ENCODE measurements at regions not wholly inside any gene's neighbourhood (a gene's known extent, or its start where the extent isn't known, plus 50 kb on each side); places are given as distances from the start of the nearest gene placed in this dataset.

GRCh38 chr4:12140864-12141263 lies 712.2 kb upstream of the HS3ST1 start:
- no peak overlapping the region for H2AFZ ChIP-seq (replicated peaks; ENCODE audit: low read length, poor library complexity)
- ChIA-PET CTCF (no interaction called here), POLR2A (ENCODE audit: unreplicated experiment) (no interaction called here)
- TF ChIP-seq RAD21 (IDR thresholded peaks at IDR 0.05; ENCODE audit: low read length) (no peak), FOS (IDR thresholded peaks at IDR 0.05; ENCODE audit: low read depth, low read length) (no peak), POLR2A (IDR thresholded peaks at IDR 0.05; ENCODE audit: low read depth, low read length) (no peak), CHD1 (IDR thresholded peaks at IDR 0.05; ENCODE audit: low read depth, low read length) (no peak), RCOR1 (IDR thresholded peaks at IDR 0.05; ENCODE audit: insufficient replicate concordance, low read length) (no peak), MXI1 (IDR thresholded peaks at IDR 0.05; ENCODE audit: borderline replicate concordance, low read depth, low read length) (no peak), NFE2L2 (IDR thresholded peaks at IDR 0.05; ENCODE audit: low read depth, low read length) (no peak), MAFK (IDR thresholded peaks at IDR 0.05; ENCODE audit: low read depth, low read length) (no peak), SMC3 (IDR thresholded peaks at IDR 0.05; ENCODE audit: low read depth, low read length) (no peak), CEBPB (IDR thresholded peaks at IDR 0.05; ENCODE audit: low read depth, low read length) (no peak), MAZ (IDR thresholded peaks at IDR 0.05; ENCODE audit: borderline replicate concordance, low read depth, low read length) (no peak), ELK1 (IDR thresholded peaks at IDR 0.05; ENCODE audit: borderline replicate concordance, low read depth, low read length) (no peak), BHLHE40 (IDR thresholded peaks at IDR 0.05; ENCODE audit: low read depth, low read length) (no peak), RFX5 (IDR thresholded peaks at IDR 0.05; ENCODE audit: low read depth, low read length) (no peak)
- H3K4ac ChIP-seq (ENCODE audit: low read depth, low read length): no peak overlapping the region
- no peak overlapping the region for H4K91ac ChIP-seq (ENCODE audit: insufficient read depth, low read depth, low read length)
- BruUV-seq (replicated peaks): no TSS peak
- no peak for ATAC-seq (ENCODE audit: low read depth)
- no peak overlapping the region for H4K8ac ChIP-seq (ENCODE audit: low read depth in 2 of 2, low read length in 2 of 2)
- H2BK15ac ChIP-seq (ENCODE audit: low read depth, low read length): no peak overlapping the region
- no peak overlapping the region for H2BK20ac ChIP-seq (ENCODE audit: low read depth, low read length)
- no peak for DNase-seq
- no peak overlapping the region for H3K9ac ChIP-seq (ENCODE audit: low read depth, low read length)
- no peak overlapping the region for H2AK5ac ChIP-seq (ENCODE audit: low read depth, low read length)
- in situ Hi-C loops (cut with MboI; ENCODE audit: low sequenced_read_pairs): no loop called here
- H4K5ac ChIP-seq (ENCODE audit: low read depth, low read length): no peak overlapping the region
- no peak overlapping the region for H3K27ac ChIP-seq (ENCODE audit: insufficient read depth, low read length)
- H3K36me3 ChIP-seq (ENCODE audit: control insufficient read depth, insufficient read depth, low read length): no peaks in the 10 kb centered on the region
- H2AK9ac ChIP-seq (replicated peaks; ENCODE audit: low read depth, low read length, poor library complexity): no peak overlapping the region
- no peaks in the 10 kb centered on the region for H4K20me1 ChIP-seq (ENCODE audit: insufficient read depth, low read length)
- no peak overlapping the region for H3K14ac ChIP-seq (replicated peaks; ENCODE audit: low read depth, low read length)
- H3K23ac ChIP-seq (ENCODE audit: low read depth, low read length): no peak overlapping the region
- intact Hi-C loops (cut with micrococcal nuclease): no loop called here
- no peaks in the 10 kb centered on the region for H3K4me1 ChIP-seq (ENCODE audit: control insufficient read depth, insufficient read depth, low read length)
- no peaks in the 10 kb centered on the region for H3K9me1 ChIP-seq (ENCODE audit: insufficient read depth, low read length)
- no peak overlapping the region for H3K4me3 ChIP-seq (ENCODE audit: insufficient read depth, low read depth, low read length)
- no peaks in the 10 kb centered on the region for H3K27me3 ChIP-seq (ENCODE audit: control insufficient read depth, insufficient read depth, low read length)
- no peak overlapping the region for H3K18ac ChIP-seq (ENCODE audit: low read depth, low read length)
- no peak overlapping the region for H2BK5ac ChIP-seq (ENCODE audit: low read depth, low read length, poor library complexity, severe bottlenecking)
- no peak overlapping the region for H3K56ac ChIP-seq (ENCODE audit: extremely low read depth, insufficient read depth, low read length)
- no peak overlapping the region for H2BK120ac ChIP-seq (ENCODE audit: low read depth, low read length)
- dilution Hi-C loops (cut with HindIII; ENCODE audit: low sequenced_read_pairs, unreplicated experiment): no loop called here
- peaks cover 3% of the 10 kb centered on the region; the same call in 1 of the 2 replicates for H3K9me3 ChIP-seq (ENCODE audit: control insufficient read depth, insufficient read depth, low read length)
- no peak overlapping the region for H3K4me2 ChIP-seq (ENCODE audit: low read depth, low read length)
- no peaks in the 10 kb centered on the region for H3K79me1 ChIP-seq (ENCODE audit: low read depth in 1 of 2, low read length in 2 of 2)
